HG03045 (cell line): ENCODE measurements at regions not wholly inside any gene's neighbourhood (a gene's known extent, or its start where the extent isn't known, plus 50 kb on each side); places are given as distances from the start of the nearest gene placed in this dataset.
"Not testable (repeated sequence)": the region's sequence is repeated elsewhere in the genome, so short reads cannot be mapped to it uniquely, and the experiment has no call there.

Experiments used
- ATAC-seq: cut with Tn5 transposase; IDR thresholded peaks from one replicate; pipeline ENCODE4 v1.9.1; 2021; ENCODE audit warnings: mild to moderate bottlenecking, moderate library complexity; ENCODE audit not compliant: unreplicated experiment

GRCh38 chrY:16490706-16491105 lies 1389.3 kb downstream of the CDY2B start:
- no peak for ATAC-seq

- ATAC-seq: no peak
Measured at GRCh38 chrY:16486696-16487215, 1393.3 kb downstream of the CDY2B start.

- ATAC-seq: no peak
Measured at GRCh38 chrY:16480031-16480430, 1400.0 kb downstream of the CDY2B start.

- no peak for ATAC-seq
Measured at GRCh38 chrY:16474053-16474452, 1406.0 kb downstream of the CDY2B start.

GRCh38 chrY:16454799-16455198 lies 1425.2 kb downstream of the CDY2B start:
- no peak for ATAC-seq

GRCh38 chrY:16446152-16446551 lies 1433.9 kb downstream of the CDY2B start:
- no peak for ATAC-seq

GRCh38 chrY:16409206-16409923 lies 1470.7 kb downstream of the CDY2B start:
- ATAC-seq: not testable (repeated sequence)

- not testable (repeated sequence) for ATAC-seq
Measured at GRCh38 chrY:16379458-16379857, 1500.6 kb downstream of the CDY2B start.

- ATAC-seq: not testable (repeated sequence)
Measured at GRCh38 chrY:16341592-16341991, 1538.4 kb downstream of the CDY2B start.

- not testable (repeated sequence) for ATAC-seq
Measured at GRCh38 chrY:16330032-16330758, 1549.8 kb downstream of the CDY2B start.

GRCh38 chrY:16329135-16329820 lies 1550.7 kb downstream of the CDY2B start:
- not testable (repeated sequence) for ATAC-seq
